T-helper 17 cell (primary cell): ENCODE measurements at regions not wholly inside any gene's neighbourhood (a gene's known extent, or its start where the extent isn't known, plus 50 kb on each side); places are given as distances from the start of the nearest gene placed in this dataset.

ENCODE experiments used
- ATAC-seq: fragments of 150-1000 bp; cut with Tn5 transposase; 2 replicates; pipeline ENCODE4 v1.10.0; 2021; ENCODE audit warnings: mild to moderate bottlenecking, moderate library complexity
- DNase-seq, 3 donors: peaks; one replicate each; pipeline versions ENCODE4 v3.0.0 to v3.0.0-alpha.2; 2020 to 2021
- H3K9me3 ChIP-seq: one replicate; pipeline ENCODE4 v1.7.0; 2013; ENCODE audit warnings: low read length, mild to moderate bottlenecking; ENCODE audit not compliant: control insufficient read depth, poor library complexity, severe bottlenecking
- H3K27ac Mint-ChIP-seq: one replicate; pipeline ENCODE4 v1.8.0; 2022; ENCODE audit warnings: mild to moderate bottlenecking, moderate library complexity, mixed read lengths
- H3K27me3 Mint-ChIP-seq: one replicate; pipeline ENCODE4 v1.8.0; 2022; ENCODE audit warnings: mixed read lengths
- H3K36me3 Mint-ChIP-seq: one replicate; pipeline ENCODE4 v1.8.0; 2022; ENCODE audit warnings: low read depth, mixed read lengths
- H3K4me1 Mint-ChIP-seq: one replicate; pipeline ENCODE4 v1.8.0; 2022; ENCODE audit warnings: mild to moderate bottlenecking, mixed read lengths
- H3K4me3 Mint-ChIP-seq: one replicate; pipeline ENCODE4 v1.8.0; 2022; ENCODE audit warnings: mild to moderate bottlenecking, moderate library complexity, mixed read lengths

- H3K4me1 Mint-ChIP-seq, result no peaks in the 10 kb centered on the region
- DNase-seq (no peak), ATAC-seq (no peak)
- H3K27me3 Mint-ChIP-seq, result peaks cover 5% of the 10 kb centered on the region
- H3K27ac Mint-ChIP-seq, result no peak overlapping the region
- no peaks in the 10 kb centered on the region for H3K9me3 ChIP-seq
- no peaks in the 10 kb centered on the region for H3K36me3 Mint-ChIP-seq
- no peak overlapping the region for H3K4me3 Mint-ChIP-seq
Measured at GRCh38 chr5:167827766-167828165, 463.7 kb upstream of the WWC1 start.

GRCh38 chr5:167831754-167832504 lies 459.5 kb upstream of the WWC1 start:
- Mint-ChIP-seq H3K36me3 (no peaks in the 10 kb centered on the region), H3K4me3 (no peak overlapping the region), H3K27ac (no peak overlapping the region), H3K4me1 (no peaks in the 10 kb centered on the region), H3K27me3 (peaks cover 5% of the 10 kb centered on the region)
- no peaks in the 10 kb centered on the region for H3K9me3 ChIP-seq
- no peak for ATAC-seq
- DNase-seq, result no peak

- Mint-ChIP-seq H3K36me3 (no peaks in the 10 kb centered on the region), H3K27me3 (peaks cover 5% of the 10 kb centered on the region)
Measured at GRCh38 chr5:167832609-167833008, 458.8 kb upstream of the WWC1 start.

GRCh38 chr5:167833456-167833855 lies 458.0 kb upstream of the WWC1 start:
- ATAC-seq (no peak), DNase-seq (no peak)
- no peaks in the 10 kb centered on the region for H3K36me3 Mint-ChIP-seq
- no peak overlapping the region for H3K27ac Mint-ChIP-seq
- no peaks in the 10 kb centered on the region for H3K9me3 ChIP-seq
- H3K27me3 Mint-ChIP-seq, result peaks cover 5% of the 10 kb centered on the region
- no peaks in the 10 kb centered on the region for H3K4me1 Mint-ChIP-seq
- no peak overlapping the region for H3K4me3 Mint-ChIP-seq

More at GRCh38 chr5:167832609-167833008, 458.8 kb upstream of the WWC1 start:
- Mint-ChIP-seq H3K4me3 (no peak overlapping the region), H3K27ac (no peak overlapping the region), H3K4me1 (no peaks in the 10 kb centered on the region)
- ATAC-seq, result no peak
- H3K9me3 ChIP-seq, result no peaks in the 10 kb centered on the region
- no peak for DNase-seq

- Mint-ChIP-seq H3K36me3 (no peaks in the 10 kb centered on the region), H3K4me1 (no peaks in the 10 kb centered on the region), H3K27me3 (peaks cover 5% of the 10 kb centered on the region), H3K4me3 (no peak overlapping the region), H3K27ac (no peak overlapping the region)
- ATAC-seq (no peak), DNase-seq (no peak)
- H3K9me3 ChIP-seq, result no peaks in the 10 kb centered on the region
Measured at GRCh38 chr5:167835146-167835545, 456.3 kb upstream of the WWC1 start.

- H3K27me3 Mint-ChIP-seq, result no peaks in the 10 kb centered on the region
- ATAC-seq (no peak), DNase-seq (no peak)
- H3K4me1 Mint-ChIP-seq, result no peaks in the 10 kb centered on the region
- no peak overlapping the region for H3K4me3 Mint-ChIP-seq
- no peaks in the 10 kb centered on the region for H3K9me3 ChIP-seq
- no peaks in the 10 kb centered on the region for H3K36me3 Mint-ChIP-seq
- H3K27ac Mint-ChIP-seq, result no peak overlapping the region
Measured at GRCh38 chr5:167837127-167837526, 454.3 kb upstream of the WWC1 start.

- Mint-ChIP-seq H3K4me3 (no peak overlapping the region), H3K27me3 (no peaks in the 10 kb centered on the region), H3K36me3 (no peaks in the 10 kb centered on the region), H3K4me1 (no peaks in the 10 kb centered on the region), H3K27ac (no peak overlapping the region)
- no peak for ATAC-seq
- no peak for DNase-seq
- H3K9me3 ChIP-seq, result no peaks in the 10 kb centered on the region
Measured at GRCh38 chr5:167839065-167839464, 452.4 kb upstream of the WWC1 start.

- ATAC-seq, result no peak
- Mint-ChIP-seq H3K27me3 (no peaks in the 10 kb centered on the region), H3K36me3 (no peaks in the 10 kb centered on the region), H3K4me3 (no peak overlapping the region), H3K27ac (no peak overlapping the region), H3K4me1 (no peaks in the 10 kb centered on the region)
- H3K9me3 ChIP-seq, result no peaks in the 10 kb centered on the region
- no peak for DNase-seq
Measured at GRCh38 chr5:167840527-167841130, 450.8 kb upstream of the WWC1 start.

- no peak overlapping the region for H3K4me3 Mint-ChIP-seq
- ATAC-seq (no peak), DNase-seq (no peak)
- no peaks in the 10 kb centered on the region for H3K9me3 ChIP-seq
- no peaks in the 10 kb centered on the region for H3K27me3 Mint-ChIP-seq
- H3K36me3 Mint-ChIP-seq, result no peaks in the 10 kb centered on the region
- H3K4me1 Mint-ChIP-seq, result no peaks in the 10 kb centered on the region
- no peak overlapping the region for H3K27ac Mint-ChIP-seq
Measured at GRCh38 chr5:167843881-167844572, 447.4 kb upstream of the WWC1 start.

GRCh38 chr5:167845952-167846351 lies 445.5 kb upstream of the WWC1 start:
- no peaks in the 10 kb centered on the region for H3K36me3 Mint-ChIP-seq
- no peaks in the 10 kb centered on the region for H3K9me3 ChIP-seq
- no peaks in the 10 kb centered on the region for H3K27me3 Mint-ChIP-seq
- H3K4me3 Mint-ChIP-seq, result no peak overlapping the region
- DNase-seq, result no peak
- H3K4me1 Mint-ChIP-seq, result no peaks in the 10 kb centered on the region
- no peak overlapping the region for H3K27ac Mint-ChIP-seq
- no peak for ATAC-seq

GRCh38 chr5:167849874-167850273 lies 441.6 kb upstream of the WWC1 start:
- Mint-ChIP-seq H3K4me1 (no peaks in the 10 kb centered on the region), H3K27ac (no peak overlapping the region), H3K36me3 (no peaks in the 10 kb centered on the region), H3K4me3 (no peak overlapping the region), H3K27me3 (peaks cover 6% of the 10 kb centered on the region)
- ATAC-seq (no peak), DNase-seq (no peak)
- H3K9me3 ChIP-seq, result no peaks in the 10 kb centered on the region

- H3K4me3 Mint-ChIP-seq, result no peak overlapping the region
- H3K27ac Mint-ChIP-seq, result no peak overlapping the region
- no peaks in the 10 kb centered on the region for H3K36me3 Mint-ChIP-seq
- H3K27me3 Mint-ChIP-seq, result peaks cover 6% of the 10 kb centered on the region
- DNase-seq (no peak), ATAC-seq (no peak)
- H3K4me1 Mint-ChIP-seq, result no peaks in the 10 kb centered on the region
- H3K9me3 ChIP-seq, result no peaks in the 10 kb centered on the region
Measured at GRCh38 chr5:167850911-167851310, 440.5 kb upstream of the WWC1 start.

- Mint-ChIP-seq H3K36me3 (no peaks in the 10 kb centered on the region), H3K27me3 (peaks cover 6% of the 10 kb centered on the region), H3K27ac (no peak overlapping the region), H3K4me3 (no peak overlapping the region), H3K4me1 (no peaks in the 10 kb centered on the region)
- H3K9me3 ChIP-seq, result no peaks in the 10 kb centered on the region
- no peak for DNase-seq
- ATAC-seq, result no peak
Measured at GRCh38 chr5:167851416-167851815, 440.0 kb upstream of the WWC1 start.
